ENCODE measurements at regions not wholly inside any gene's neighbourhood (a gene's known extent, or its start where the extent isn't known, plus 50 kb on each side); places are given as distances from the start of the nearest gene placed in this dataset.

- no peak for DNase-seq (ENCODE audit: low read depth)
These were observed 465.6 kb downstream of the ADGRL2 start for GRCh38 chr1:82266351-82266750.

- DNase-seq (ENCODE audit: low read depth) = no peak
These were observed 464.7 kb downstream of the ADGRL2 start for GRCh38 chr1:82265436-82265835.

GRCh38 chr1:82264802-82265201 is 464.1 kb downstream of the ADGRL2 start:
- no peak for DNase-seq (ENCODE audit: low read depth)

- no peak for DNase-seq (ENCODE audit: low read depth)
These were observed 462.7 kb downstream of the ADGRL2 start for GRCh38 chr1:82263396-82263795.

GRCh38 chr1:82260666-82261065 is 459.9 kb downstream of the ADGRL2 start:
- DNase-seq (ENCODE audit: low read depth) = no peak

- DNase-seq (ENCODE audit: low read depth) = no peak
These were observed 459.3 kb downstream of the ADGRL2 start for GRCh38 chr1:82260051-82260450.

GRCh38 chr1:82258887-82259286 is 458.2 kb downstream of the ADGRL2 start:
- DNase-seq (ENCODE audit: low read depth) = no peak

GRCh38 chr1:82246050-82246449 is 445.3 kb downstream of the ADGRL2 start:
- DNase-seq (ENCODE audit: low read depth) = no peak

- no peak for DNase-seq (ENCODE audit: low read depth)
These were observed 444.7 kb downstream of the ADGRL2 start for GRCh38 chr1:82245345-82246014.

GRCh38 chr1:82240571-82240970 is 439.8 kb downstream of the ADGRL2 start:
- DNase-seq (ENCODE audit: low read depth) = no peak

GRCh38 chr1:82230667-82231066 is 429.9 kb downstream of the ADGRL2 start:
- no peak for DNase-seq (ENCODE audit: low read depth)

GRCh38 chr1:82227306-82228095 is 426.8 kb downstream of the ADGRL2 start:
- DNase-seq (ENCODE audit: low read depth) = no peak

GRCh38 chr1:82226186-82226505 is 425.4 kb downstream of the ADGRL2 start:
- no peak for DNase-seq (ENCODE audit: low read depth)

- DNase-seq (ENCODE audit: low read depth) = no peak
These were observed 424.9 kb downstream of the ADGRL2 start for GRCh38 chr1:82225421-82226185.

- DNase-seq (ENCODE audit: low read depth) = no peak
These were observed 422.4 kb downstream of the ADGRL2 start for GRCh38 chr1:82223091-82223490.

- no peak for DNase-seq (ENCODE audit: low read depth)
These were observed 421.0 kb downstream of the ADGRL2 start for GRCh38 chr1:82221721-82222120.

GRCh38 chr1:82220754-82221153 is 420.0 kb downstream of the ADGRL2 start:
- no peak for DNase-seq (ENCODE audit: low read depth)

GRCh38 chr1:82219841-82220240 is 419.1 kb downstream of the ADGRL2 start:
- DNase-seq (ENCODE audit: low read depth) = no peak

- no peak for DNase-seq (ENCODE audit: low read depth)
These were observed 418.1 kb downstream of the ADGRL2 start for GRCh38 chr1:82218846-82219245.

GRCh38 chr1:82215853-82216175 is 415.1 kb downstream of the ADGRL2 start:
- no peak for DNase-seq (ENCODE audit: low read depth)

- no peak for DNase-seq (ENCODE audit: low read depth)
These were observed 414.5 kb downstream of the ADGRL2 start for GRCh38 chr1:82215056-82215852.

- DNase-seq (ENCODE audit: low read depth) = no peak
These were observed 413.9 kb downstream of the ADGRL2 start for GRCh38 chr1:82214606-82215005.
